ENCODE measurements at regions not wholly inside any gene's neighbourhood (a gene's known extent, or its start where the extent isn't known, plus 50 kb on each side); places are given as distances from the start of the nearest gene placed in this dataset.

- no peak for TF ChIP-seq SPI1 (IDR thresholded peaks at IDR 0.05; ENCODE audit: borderline replicate concordance, insufficient read depth, low read depth, low read length)
- TF ChIP-seq POLR2A (IDR thresholded peaks at IDR 0.05; ENCODE audit: low read depth, low read length), result no peak
- no peak for TF ChIP-seq RFX5 (IDR thresholded peaks at IDR 0.05; ENCODE audit: low read depth, low read length)
- no peak for TF ChIP-seq SUPT20H (IDR thresholded peaks at IDR 0.05; ENCODE audit: borderline replicate concordance, control insufficient read depth, low read depth, low read length)
- no peak for TF ChIP-seq NR2C2 (IDR thresholded peaks at IDR 0.05; ENCODE audit: borderline replicate concordance, control insufficient read depth, insufficient read length, low read depth)
- no peak for TF ChIP-seq BCL3 (IDR thresholded peaks at IDR 0.05; ENCODE audit: borderline replicate concordance, insufficient read depth, low read depth, low read length, poor library complexity, severe bottlenecking)
- TF ChIP-seq CEBPB (IDR thresholded peaks at IDR 0.05; ENCODE audit: borderline replicate concordance in 1 of 2, low read depth in 2 of 2, low read length in 2 of 2), result no peak
- no peak for TF ChIP-seq CTCF (IDR thresholded peaks at IDR 0.05 in 2 of 3, conservative IDR thresholded peaks at IDR 0.05 in 1 of 3; ENCODE audit: control insufficient read depth in 2 of 3, extremely low read depth in 1 of 3, insufficient read depth in 1 of 3, low read depth in 3 of 3, low read length in 3 of 3)
- TF ChIP-seq EZH2 (IDR thresholded peaks at IDR 0.05; ENCODE audit: borderline replicate concordance, control insufficient read depth, low read depth, low read length), result no peak
- no peak for TF ChIP-seq GABPA (IDR thresholded peaks at IDR 0.05; ENCODE audit: low read depth)
These were observed 1753.7 kb upstream of the AGA start for GRCh38 chr4:179195887-179196286.

Data from GM12878 (cell line).